ENCODE measurements at regions not wholly inside any gene's neighbourhood (a gene's known extent, or its start where the extent isn't known, plus 50 kb on each side); places are given as distances from the start of the nearest gene placed in this dataset.

- no peak for TF ChIP-seq NR2F2 (IDR thresholded peaks at IDR 0.05)
These were observed 218.2 kb upstream of the RFX3 start (continued) for GRCh38 chr9:3743901-3744413.

- Histone ChIP-seq H3K36me3 (ENCODE audit: control insufficient read depth in 4 of 4, insufficient read depth in 3 of 4, low read depth in 1 of 4, low read length in 3 of 4) (no peaks in the 10 kb centered on the region), H3K9me3 (ENCODE audit: control insufficient read depth in 4 of 4, low read length in 3 of 4) (no peaks in the 10 kb centered on the region), H3K27ac (ENCODE audit: low read depth in 1 of 2, low read length in 2 of 2) (no peak overlapping the region), H3K4me3 (ENCODE audit: low read depth in 1 of 3, low read length in 3 of 3) (no peak overlapping the region), H3K27me3 (ENCODE audit: control insufficient read depth in 4 of 4, insufficient read depth in 4 of 4, low read length in 3 of 4) (no peaks in the 10 kb centered on the region), H3K4me1 (ENCODE audit: control insufficient read depth in 4 of 4, insufficient read depth in 4 of 4, low read length in 3 of 4) (no peaks in the 10 kb centered on the region), H3K9ac (ENCODE audit: low read depth in 1 of 2, low read length in 2 of 2) (no peak overlapping the region)
- no peak for TF ChIP-seq RXRA (IDR thresholded peaks at IDR 0.05)
- TF ChIP-seq SP1 (IDR thresholded peaks at IDR 0.05) = no peak
- no peak for TF ChIP-seq GABPA (IDR thresholded peaks at IDR 0.05 in 1 of 2, conservative IDR thresholded peaks at IDR 0.05 in 1 of 2)
- TF ChIP-seq YY1 (IDR thresholded peaks at IDR 0.05) = no peak
- TF ChIP-seq FOXA1 (IDR thresholded peaks at IDR 0.05) = no peak
- TF ChIP-seq MAX (IDR thresholded peaks at IDR 0.05) = no peak
- TF ChIP-seq NR2F2 (IDR thresholded peaks at IDR 0.05) = no peak
- TF ChIP-seq TAF1 (conservative IDR thresholded peaks at IDR 0.05) = no peak
- TF ChIP-seq, protein P1, sequence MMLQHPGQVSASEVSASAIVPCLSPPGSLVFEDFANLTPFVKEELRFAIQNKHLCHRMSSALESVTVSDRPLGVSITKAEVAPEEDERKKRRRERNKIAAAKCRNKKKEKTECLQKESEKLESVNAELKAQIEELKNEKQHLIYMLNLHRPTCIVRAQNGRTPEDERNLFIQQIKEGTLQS (IDR thresholded peaks at IDR 0.05) = no peak
- no peak for TF ChIP-seq HNF4A (conservative IDR thresholded peaks at IDR 0.05)
- TF ChIP-seq, protein P2, sequence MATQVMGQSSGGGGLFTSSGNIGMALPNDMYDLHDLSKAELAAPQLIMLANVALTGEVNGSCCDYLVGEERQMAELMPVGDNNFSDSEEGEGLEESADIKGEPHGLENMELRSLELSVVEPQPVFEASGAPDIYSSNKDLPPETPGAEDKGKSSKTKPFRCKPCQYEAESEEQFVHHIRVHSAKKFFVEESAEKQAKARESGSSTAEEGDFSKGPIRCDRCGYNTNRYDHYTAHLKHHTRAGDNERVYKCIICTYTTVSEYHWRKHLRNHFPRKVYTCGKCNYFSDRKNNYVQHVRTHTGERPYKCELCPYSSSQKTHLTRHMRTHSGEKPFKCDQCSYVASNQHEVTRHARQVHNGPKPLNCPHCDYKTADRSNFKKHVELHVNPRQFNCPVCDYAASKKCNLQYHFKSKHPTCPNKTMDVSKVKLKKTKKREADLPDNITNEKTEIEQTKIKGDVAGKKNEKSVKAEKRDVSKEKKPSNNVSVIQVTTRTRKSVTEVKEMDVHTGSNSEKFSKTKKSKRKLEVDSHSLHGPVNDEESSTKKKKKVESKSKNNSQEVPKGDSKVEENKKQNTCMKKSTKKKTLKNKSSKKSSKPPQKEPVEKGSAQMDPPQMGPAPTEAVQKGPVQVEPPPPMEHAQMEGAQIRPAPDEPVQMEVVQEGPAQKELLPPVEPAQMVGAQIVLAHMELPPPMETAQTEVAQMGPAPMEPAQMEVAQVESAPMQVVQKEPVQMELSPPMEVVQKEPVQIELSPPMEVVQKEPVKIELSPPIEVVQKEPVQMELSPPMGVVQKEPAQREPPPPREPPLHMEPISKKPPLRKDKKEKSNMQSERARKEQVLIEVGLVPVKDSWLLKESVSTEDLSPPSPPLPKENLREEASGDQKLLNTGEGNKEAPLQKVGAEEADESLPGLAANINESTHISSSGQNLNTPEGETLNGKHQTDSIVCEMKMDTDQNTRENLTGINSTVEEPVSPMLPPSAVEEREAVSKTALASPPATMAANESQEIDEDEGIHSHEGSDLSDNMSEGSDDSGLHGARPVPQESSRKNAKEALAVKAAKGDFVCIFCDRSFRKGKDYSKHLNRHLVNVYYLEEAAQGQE (IDR thresholded peaks at IDR 0.05) = no peak
- TF ChIP-seq FOXA2 (IDR thresholded peaks at IDR 0.05) = no peak
- TF ChIP-seq, protein P3, sequence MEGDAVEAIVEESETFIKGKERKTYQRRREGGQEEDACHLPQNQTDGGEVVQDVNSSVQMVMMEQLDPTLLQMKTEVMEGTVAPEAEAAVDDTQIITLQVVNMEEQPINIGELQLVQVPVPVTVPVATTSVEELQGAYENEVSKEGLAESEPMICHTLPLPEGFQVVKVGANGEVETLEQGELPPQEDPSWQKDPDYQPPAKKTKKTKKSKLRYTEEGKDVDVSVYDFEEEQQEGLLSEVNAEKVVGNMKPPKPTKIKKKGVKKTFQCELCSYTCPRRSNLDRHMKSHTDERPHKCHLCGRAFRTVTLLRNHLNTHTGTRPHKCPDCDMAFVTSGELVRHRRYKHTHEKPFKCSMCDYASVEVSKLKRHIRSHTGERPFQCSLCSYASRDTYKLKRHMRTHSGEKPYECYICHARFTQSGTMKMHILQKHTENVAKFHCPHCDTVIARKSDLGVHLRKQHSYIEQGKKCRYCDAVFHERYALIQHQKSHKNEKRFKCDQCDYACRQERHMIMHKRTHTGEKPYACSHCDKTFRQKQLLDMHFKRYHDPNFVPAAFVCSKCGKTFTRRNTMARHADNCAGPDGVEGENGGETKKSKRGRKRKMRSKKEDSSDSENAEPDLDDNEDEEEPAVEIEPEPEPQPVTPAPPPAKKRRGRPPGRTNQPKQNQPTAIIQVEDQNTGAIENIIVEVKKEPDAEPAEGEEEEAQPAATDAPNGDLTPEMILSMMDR (IDR thresholded peaks at IDR 0.05; ENCODE audit: low read depth, low read length, missing input control) = no peak
- TF ChIP-seq RAD21 (IDR thresholded peaks at IDR 0.05) = no peak
- TF ChIP-seq EGR1 (IDR thresholded peaks at IDR 0.05; ENCODE audit: low read depth in 2 of 2) = no peak
- DNase-seq (ENCODE audit: low spot score) = no peak
- 80% methylated on average over 3 of the region's 3 CpGs for WGBS
These were observed 216.8 kb upstream of the RFX3 start for GRCh38 chr9:3742586-3742985.

DNA sequence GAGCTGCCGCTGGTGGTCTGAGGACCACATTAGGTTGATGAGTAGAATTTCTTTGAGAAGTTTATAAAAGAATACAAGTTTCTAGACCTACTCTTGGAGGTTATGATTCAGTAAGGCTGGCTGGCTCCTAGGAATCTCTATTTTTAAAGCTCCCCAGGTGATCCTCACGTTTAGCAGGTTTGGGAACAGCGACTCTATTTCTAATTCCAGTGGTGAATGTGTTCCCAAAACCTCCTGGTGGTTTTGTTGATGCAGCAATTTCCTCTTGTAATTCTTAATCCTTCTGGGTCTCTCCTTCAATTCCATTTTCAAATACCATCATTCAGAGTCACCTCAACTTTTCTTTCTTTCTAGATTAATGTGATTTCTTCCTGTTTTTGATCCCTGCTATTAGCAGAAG lies 215.9 kb upstream of the RFX3 start:
- H3K9me3 ChIP-seq (ENCODE audit: control insufficient read depth in 4 of 4, low read length in 3 of 4) = no peaks in the 10 kb centered on the region
- DNase-seq (ENCODE audit: low spot score) = no peak
- no peak overlapping the region for H3K4me3 ChIP-seq (ENCODE audit: low read depth in 1 of 3, low read length in 3 of 3)
- H3K27me3 ChIP-seq (ENCODE audit: control insufficient read depth in 4 of 4, insufficient read depth in 4 of 4, low read length in 3 of 4) = no peaks in the 10 kb centered on the region
- no peaks in the 10 kb centered on the region for H3K36me3 ChIP-seq (ENCODE audit: control insufficient read depth in 4 of 4, insufficient read depth in 3 of 4, low read depth in 1 of 4, low read length in 3 of 4)
- H3K4me1 ChIP-seq (ENCODE audit: control insufficient read depth in 4 of 4, insufficient read depth in 4 of 4, low read length in 3 of 4) = no peaks in the 10 kb centered on the region
- no peak for TF ChIP-seq JUND (IDR thresholded peaks at IDR 0.05)
- WGBS = 86% methylated on average over 3 of the region's 3 CpGs
- no peak overlapping the region for H3K27ac ChIP-seq (ENCODE audit: low read depth in 1 of 2, low read length in 2 of 2)
- no peak overlapping the region for H3K9ac ChIP-seq (ENCODE audit: low read depth in 1 of 2, low read length in 2 of 2)

Measured in liver (tissue), 8 donors.